Neural cell (in vitro differentiated cells): ENCODE measurements at regions not wholly inside any gene's neighbourhood (a gene's known extent, or its start where the extent isn't known, plus 50 kb on each side); places are given as distances from the start of the nearest gene placed in this dataset.

Experiments
- H2AFZ ChIP-seq: fragments of 200-600, 300-800 bp; sonication (generic), shearing (Covaris generic); 2 replicates; pipeline ENCODE4 v1.6.0; 2014; ENCODE audit warnings: low read depth, mild to moderate bottlenecking, antibody characterized with exemption, low read length, moderate library complexity
- H3F3A ChIP-seq: fragments of 200-600 bp; shearing (Covaris generic); 2 replicates; pipeline ENCODE4 v1.6.1; 2016; ENCODE audit warnings: mild to moderate bottlenecking, moderate library complexity, mixed read lengths, antibody characterized with exemption, low read length; ENCODE audit not compliant: insufficient read depth, poor library complexity, severe bottlenecking
- H3K27ac ChIP-seq: fragments of 200-600, 300-800 bp; sonication (generic), shearing (Covaris generic); 2 replicates; pipeline ENCODE4 v1.5.1; 2014; ENCODE audit warnings: mild to moderate bottlenecking, low read length, moderate library complexity
- H3K27me3 ChIP-seq: fragments of 300-800, 200-600 bp; sonication (generic), shearing (Covaris generic); 2 replicates; pipeline ENCODE4 v1.6.0; 2014; ENCODE audit warnings: mild to moderate bottlenecking, low read depth, low read length, moderate library complexity; ENCODE audit not compliant: insufficient read depth
- H3K36me3 ChIP-seq: fragments of 300-800, 200-600 bp; sonication (generic), shearing (Covaris generic); 2 replicates; pipeline ENCODE4 v1.5.1; 2014; ENCODE audit warnings: mild to moderate bottlenecking, antibody characterized with exemption, low read length, moderate library complexity; ENCODE audit not compliant: insufficient read depth
- H3K4me2 ChIP-seq: fragments of 300-800, 200-600 bp; sonication (generic), shearing (Covaris generic); 2 replicates; pipeline ENCODE4 v1.6.0; 2014; ENCODE audit warnings: mild to moderate bottlenecking, low read length
- H3K4me3 ChIP-seq: fragments of 300-800, 200-600 bp; sonication (generic), shearing (Covaris generic); 2 replicates; pipeline ENCODE4 v1.5.1; 2014; ENCODE audit warnings: mild to moderate bottlenecking, low read length, moderate library complexity
- H3K79me2 ChIP-seq: fragments of 200-600 bp; shearing (Covaris generic); replicated peaks from 2 replicates; pipeline ENCODE4 v1.6.0; 2014; ENCODE audit warnings: mild to moderate bottlenecking, low read length, moderate library complexity; ENCODE audit not compliant: insufficient read depth
- H3K9ac ChIP-seq: fragments of 300-800, 200-600 bp; sonication (generic), shearing (Covaris generic); 2 replicates; pipeline ENCODE4 v1.6.1; 2016; ENCODE audit warnings: mild to moderate bottlenecking, low read length, mixed read lengths
- H3K9me2 ChIP-seq: fragments of 200-600 bp; shearing (Covaris generic); 2 replicates; pipeline ENCODE4 v1.6.1; 2016; ENCODE audit warnings: mild to moderate bottlenecking, low read length, mixed read lengths; ENCODE audit not compliant: insufficient read depth
- H3K9me3 ChIP-seq: fragments of 200-600, 300-800 bp; sonication (generic), shearing (Covaris generic); 2 replicates; pipeline ENCODE4 v1.6.1; 2016; ENCODE audit warnings: mild to moderate bottlenecking, mixed run types, low read length, moderate library complexity, mixed read lengths
- H4K20me1 ChIP-seq: fragments of 200-600 bp; shearing (Covaris generic); 2 replicates; pipeline ENCODE4 v1.6.1; 2016; ENCODE audit warnings: mild to moderate bottlenecking, mixed run types; ENCODE audit not compliant: insufficient read depth
- CTCF ChIP-seq: fragments of 450-650 bp; IDR thresholded peaks from 2 replicates; pipeline ENCODE4 v1.5.1; 2014; ENCODE audit warnings: antibody characterized with exemption, mild to moderate bottlenecking, moderate library complexity; ENCODE audit not compliant: poor library complexity, severe bottlenecking
- EP300 ChIP-seq: fragments of 450-650 bp; conservative IDR thresholded peaks from 2 replicates; pipeline ENCODE4 v1.6.1; 2014; ENCODE audit warnings: antibody characterized with exemption, mild to moderate bottlenecking, moderate library complexity; ENCODE audit not compliant: poor library complexity, severe bottlenecking
- EZH2 ChIP-seq: fragments of 200-600, 300-800 bp; shearing (Covaris generic), sonication (generic); IDR thresholded peaks from 2 replicates; pipeline ENCODE4 v1.6.1; 2014; ENCODE audit warnings: antibody characterized with exemption, low read length, borderline replicate concordance, mild to moderate bottlenecking; ENCODE audit not compliant: insufficient read depth, poor library complexity, severe bottlenecking
- MXI1 ChIP-seq: fragments of 450-650 bp; conservative IDR thresholded peaks from 2 replicates; pipeline ENCODE4 v1.6.1; 2014; ENCODE audit warnings: antibody characterized with exemption, mild to moderate bottlenecking; ENCODE audit not compliant: poor library complexity, severe bottlenecking
- POLR2AphosphoS5 ChIP-seq: IDR thresholded peaks from 2 replicates; pipeline ENCODE4 v1.6.1; 2012
- RAD21 ChIP-seq: fragments of 450-650 bp; conservative IDR thresholded peaks from 2 replicates; pipeline ENCODE4 v1.6.1; 2014; ENCODE audit warnings: antibody characterized with exemption, mild to moderate bottlenecking, moderate library complexity
- REST ChIP-seq: IDR thresholded peaks from 2 replicates; pipeline ENCODE4 v1.6.1; 2012; ENCODE audit warnings: borderline replicate concordance
- SMC3 ChIP-seq: fragments of 450-650 bp; conservative IDR thresholded peaks from 2 replicates; pipeline ENCODE4 v1.6.1; 2014; ENCODE audit warnings: antibody characterized with exemption, mild to moderate bottlenecking, moderate library complexity; ENCODE audit not compliant: poor library complexity
- TAF1 ChIP-seq: IDR thresholded peaks from 2 replicates; pipeline ENCODE4 v1.6.1; 2012; ENCODE audit warnings: low read depth

DNA sequence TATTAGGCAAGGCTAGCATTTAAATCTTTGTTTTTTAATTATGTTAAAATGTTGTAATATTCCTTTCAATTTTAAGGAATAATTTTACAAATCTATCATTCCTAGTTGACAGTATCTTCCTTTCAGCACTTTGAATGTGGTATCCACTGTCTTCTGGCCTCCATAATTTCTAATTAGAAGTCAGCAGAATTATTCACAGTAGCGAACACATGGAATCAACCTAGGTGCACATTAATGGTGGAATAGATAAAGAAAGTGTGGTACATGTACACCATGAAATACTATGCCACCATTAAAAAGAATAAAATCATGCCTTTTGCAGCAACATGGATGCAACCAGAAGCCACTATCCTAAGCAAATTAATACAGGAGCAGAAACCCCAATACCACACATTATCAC lies 1887.8 kb downstream of the PCDH7 start:
- Histone ChIP-seq H3K36me3 (no peaks in the 10 kb centered on the region), H3K9me2 (no peaks in the 10 kb centered on the region), H3K9me3 (peaks cover 9% of the 10 kb centered on the region), H3K27me3 (no peaks in the 10 kb centered on the region), H3K4me3 (no peak overlapping the region), H4K20me1 (no peaks in the 10 kb centered on the region), H3F3A (no peaks in the 10 kb centered on the region), H3K79me2 (no peaks in the 10 kb centered on the region), H3K9ac (no peak overlapping the region), H3K27ac (no peak overlapping the region), H3K4me2 (no peak overlapping the region), H2AFZ (no peak overlapping the region)
- TF ChIP-seq EZH2 (no peak), EP300 (no peak), RAD21 (no peak), POLR2AphosphoS5 (no peak), SMC3 (no peak), REST (no peak), TAF1 (no peak), CTCF (no peak), MXI1 (no peak)

DNA sequence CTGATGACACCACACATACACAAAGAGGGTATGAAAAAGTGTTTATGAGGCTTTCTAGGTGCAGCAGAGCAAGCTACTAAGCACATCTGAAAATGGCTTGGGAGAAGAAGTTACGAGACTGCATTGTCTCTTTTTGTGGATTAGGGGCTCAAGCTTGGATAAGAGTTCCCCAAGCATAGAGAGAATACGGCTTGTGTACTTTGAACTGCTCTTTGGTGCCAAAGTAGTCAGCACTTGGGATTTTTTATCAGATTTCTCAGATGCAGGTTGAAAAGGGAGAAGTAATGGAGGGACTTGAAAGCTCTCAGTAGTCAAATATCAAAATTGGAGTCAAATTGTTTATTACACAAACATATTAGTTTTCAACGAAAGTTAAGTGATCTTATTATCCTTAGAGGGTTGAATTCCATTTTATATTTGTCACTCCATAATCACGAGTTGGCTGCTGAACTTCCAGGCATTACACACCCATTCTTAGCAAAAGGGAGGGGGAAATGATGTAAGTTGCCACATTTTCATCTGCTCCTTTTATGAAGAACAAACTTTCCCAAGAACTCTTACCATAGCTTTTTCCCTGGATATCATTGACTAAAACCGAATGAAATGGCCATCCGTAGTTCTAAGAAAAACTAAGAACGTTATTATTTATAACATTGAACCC lies 1904.9 kb downstream of the PCDH7 start:
- TF ChIP-seq REST (no peak), EP300 (no peak)
- Histone ChIP-seq H3K4me3 (peak overlapping the region; percentile 0), H3K79me2 (no peaks in the 10 kb centered on the region), H4K20me1 (no peaks in the 10 kb centered on the region), H3K27me3 (no peaks in the 10 kb centered on the region), H3F3A (peaks cover 23% of the 10 kb centered on the region), H3K4me2 (peak overlapping the region; percentile 21), H3K9me2 (no peaks in the 10 kb centered on the region), H3K36me3 (no peaks in the 10 kb centered on the region), H3K9me3 (no peaks in the 10 kb centered on the region), H3K9ac (no peak overlapping the region), H2AFZ (no peak overlapping the region), H3K27ac (peak overlapping the region; percentile 46)
